ENCODE measurements at regions not wholly inside any gene's neighbourhood (a gene's known extent, or its start where the extent isn't known, plus 50 kb on each side); places are given as distances from the start of the nearest gene placed in this dataset.

DNA sequence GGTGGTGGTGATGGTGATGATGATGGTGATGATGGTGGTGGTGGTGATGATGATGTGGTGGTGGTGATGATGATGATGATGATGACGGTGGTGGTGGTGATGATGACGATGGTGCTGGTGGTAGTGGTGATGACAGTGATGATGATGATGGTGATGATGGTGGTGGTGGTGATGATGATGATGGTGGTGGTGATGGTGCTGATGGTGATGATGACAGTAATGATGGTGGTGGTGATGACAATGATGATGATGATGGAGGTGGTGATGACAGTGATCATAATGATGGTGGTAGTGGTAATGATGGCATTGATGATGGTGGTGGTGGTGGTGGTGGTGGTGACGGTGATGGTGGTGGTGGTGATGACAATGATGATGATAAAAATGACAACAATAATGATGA lies 52.1 kb upstream of the ANO1 start:
- Histone ChIP-seq H3K9ac (ENCODE audit: insufficient read depth, low read length) (no peak overlapping the region), H3K36me3 (ENCODE audit: control insufficient read depth, insufficient read depth, low read length) (no peaks in the 10 kb centered on the region), H3K4me3 (replicated peaks in 1 of 4; ENCODE audit: control extremely low read depth in 1 of 4, insufficient read depth in 1 of 4, low read depth in 3 of 4, low read length in 4 of 4) (no peak overlapping the region), H3K4me2 (ENCODE audit: extremely low read depth, insufficient read depth, low read length) (no peak overlapping the region), H3K9me3 (ENCODE audit: control insufficient read depth, insufficient read depth, low read depth, low read length) (no peaks in the 10 kb centered on the region), H3K27me3 (ENCODE audit: control insufficient read depth, insufficient read depth, low read length) (no peaks in the 10 kb centered on the region), H3K27ac (ENCODE audit: insufficient read depth, low read length) (no peak overlapping the region), H3K4me1 (ENCODE audit: control insufficient read depth, extremely low read depth, insufficient read depth, low read length) (no peaks in the 10 kb centered on the region), H2AFZ (ENCODE audit: low read length) (no peak overlapping the region), H4K20me1 (ENCODE audit: control insufficient read depth, extremely low read depth, insufficient read depth, low read length) (no peaks in the 10 kb centered on the region), H3K79me2 (ENCODE audit: control insufficient read depth, insufficient read depth, low read length) (no peaks in the 10 kb centered on the region)
- no peak for TF ChIP-seq EZH2 (IDR thresholded peaks at IDR 0.05; ENCODE audit: low read length, missing control alignments)
- TF ChIP-seq, protein P1, sequence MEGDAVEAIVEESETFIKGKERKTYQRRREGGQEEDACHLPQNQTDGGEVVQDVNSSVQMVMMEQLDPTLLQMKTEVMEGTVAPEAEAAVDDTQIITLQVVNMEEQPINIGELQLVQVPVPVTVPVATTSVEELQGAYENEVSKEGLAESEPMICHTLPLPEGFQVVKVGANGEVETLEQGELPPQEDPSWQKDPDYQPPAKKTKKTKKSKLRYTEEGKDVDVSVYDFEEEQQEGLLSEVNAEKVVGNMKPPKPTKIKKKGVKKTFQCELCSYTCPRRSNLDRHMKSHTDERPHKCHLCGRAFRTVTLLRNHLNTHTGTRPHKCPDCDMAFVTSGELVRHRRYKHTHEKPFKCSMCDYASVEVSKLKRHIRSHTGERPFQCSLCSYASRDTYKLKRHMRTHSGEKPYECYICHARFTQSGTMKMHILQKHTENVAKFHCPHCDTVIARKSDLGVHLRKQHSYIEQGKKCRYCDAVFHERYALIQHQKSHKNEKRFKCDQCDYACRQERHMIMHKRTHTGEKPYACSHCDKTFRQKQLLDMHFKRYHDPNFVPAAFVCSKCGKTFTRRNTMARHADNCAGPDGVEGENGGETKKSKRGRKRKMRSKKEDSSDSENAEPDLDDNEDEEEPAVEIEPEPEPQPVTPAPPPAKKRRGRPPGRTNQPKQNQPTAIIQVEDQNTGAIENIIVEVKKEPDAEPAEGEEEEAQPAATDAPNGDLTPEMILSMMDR (conservative IDR thresholded peaks at IDR 0.05 in 1 of 2, IDR thresholded peaks at IDR 0.05 in 1 of 2; ENCODE audit: low read depth in 1 of 2, low read length in 2 of 2), result no peak
- DNase-seq (ENCODE audit: low read depth in 2 of 2), result no peak

DNA sequence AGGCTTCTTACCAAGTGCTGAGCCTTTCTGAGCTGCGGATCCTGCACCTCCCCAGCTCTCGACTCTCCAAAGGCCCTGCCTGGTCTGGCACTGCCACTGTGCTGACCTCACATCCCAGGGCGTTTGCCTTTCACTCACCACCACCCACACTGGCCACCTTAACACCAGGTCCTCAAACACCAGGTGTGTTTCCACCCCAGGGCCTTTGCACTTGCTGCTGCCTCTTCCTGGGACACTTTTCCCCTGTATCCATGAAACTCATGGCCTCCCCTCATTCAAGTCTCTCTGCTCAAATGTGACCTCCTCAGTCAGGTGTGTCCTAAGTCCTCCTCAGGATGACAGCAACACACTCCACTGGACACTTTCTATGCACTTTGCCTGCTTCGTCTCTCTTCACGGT lies 51.4 kb upstream of the ANO1 start:
- Histone ChIP-seq H3K4me1 (ENCODE audit: control insufficient read depth, extremely low read depth, insufficient read depth, low read length) (no peaks in the 10 kb centered on the region), H3K4me3 (replicated peaks in 1 of 4; ENCODE audit: control extremely low read depth in 1 of 4, insufficient read depth in 1 of 4, low read depth in 3 of 4, low read length in 4 of 4) (no peak overlapping the region), H3K36me3 (ENCODE audit: control insufficient read depth, insufficient read depth, low read length) (no peaks in the 10 kb centered on the region), H3K9ac (ENCODE audit: insufficient read depth, low read length) (no peak overlapping the region), H3K27ac (ENCODE audit: insufficient read depth, low read length) (no peak overlapping the region), H3K4me2 (ENCODE audit: extremely low read depth, insufficient read depth, low read length) (no peak overlapping the region), H3K79me2 (ENCODE audit: control insufficient read depth, insufficient read depth, low read length) (no peaks in the 10 kb centered on the region), H3K27me3 (ENCODE audit: control insufficient read depth, insufficient read depth, low read length) (no peaks in the 10 kb centered on the region), H2AFZ (ENCODE audit: low read length) (no peak overlapping the region), H4K20me1 (ENCODE audit: control insufficient read depth, extremely low read depth, insufficient read depth, low read length) (no peaks in the 10 kb centered on the region), H3K9me3 (ENCODE audit: control insufficient read depth, insufficient read depth, low read depth, low read length) (no peaks in the 10 kb centered on the region)
- TF ChIP-seq, protein P1 (conservative IDR thresholded peaks at IDR 0.05 in 1 of 2, IDR thresholded peaks at IDR 0.05 in 1 of 2; ENCODE audit: low read depth in 1 of 2, low read length in 2 of 2), result no peak
- TF ChIP-seq EZH2 (IDR thresholded peaks at IDR 0.05; ENCODE audit: low read length, missing control alignments), result no peak
- no peak for DNase-seq (ENCODE audit: low read depth in 2 of 2)

DNA sequence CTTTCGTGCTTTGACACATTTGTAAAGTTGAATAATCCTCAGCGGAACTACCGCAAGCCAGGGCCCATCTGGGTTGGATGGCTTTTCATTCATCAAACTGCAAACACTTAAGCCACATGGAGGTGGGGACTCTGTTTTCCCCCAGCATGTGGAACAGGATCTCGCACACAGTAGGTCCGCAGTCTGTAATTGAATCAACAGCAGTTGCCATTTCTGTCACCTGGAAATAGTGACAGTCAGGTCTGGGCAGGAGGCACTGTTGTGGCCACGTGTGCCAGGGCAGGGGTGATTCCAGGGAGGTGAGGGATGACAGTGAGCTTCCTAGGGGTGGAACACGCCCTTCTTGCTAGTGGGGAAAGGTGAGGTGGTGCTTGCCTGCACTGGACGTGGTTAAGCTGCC lies 50.7 kb upstream of the ANO1 start:
- Histone ChIP-seq H3K4me2 (ENCODE audit: extremely low read depth, insufficient read depth, low read length) (no peak overlapping the region), H3K27ac (ENCODE audit: insufficient read depth, low read length) (no peak overlapping the region), H3K79me2 (ENCODE audit: control insufficient read depth, insufficient read depth, low read length) (no peaks in the 10 kb centered on the region), H3K4me1 (ENCODE audit: control insufficient read depth, extremely low read depth, insufficient read depth, low read length) (no peaks in the 10 kb centered on the region), H3K4me3 (replicated peaks in 1 of 4; ENCODE audit: control extremely low read depth in 1 of 4, insufficient read depth in 1 of 4, low read depth in 3 of 4, low read length in 4 of 4) (no peak overlapping the region), H3K9ac (ENCODE audit: insufficient read depth, low read length) (no peak overlapping the region), H4K20me1 (ENCODE audit: control insufficient read depth, extremely low read depth, insufficient read depth, low read length) (no peaks in the 10 kb centered on the region), H3K36me3 (ENCODE audit: control insufficient read depth, insufficient read depth, low read length) (no peaks in the 10 kb centered on the region), H3K9me3 (ENCODE audit: control insufficient read depth, insufficient read depth, low read depth, low read length) (no peaks in the 10 kb centered on the region), H3K27me3 (ENCODE audit: control insufficient read depth, insufficient read depth, low read length) (no peaks in the 10 kb centered on the region), H2AFZ (ENCODE audit: low read length) (no peak overlapping the region)
- DNase-seq (ENCODE audit: low read depth in 2 of 2), result no peak
- TF ChIP-seq EZH2 (IDR thresholded peaks at IDR 0.05; ENCODE audit: low read length, missing control alignments), result no peak
- TF ChIP-seq, protein P1 (conservative IDR thresholded peaks at IDR 0.05 in 1 of 2, IDR thresholded peaks at IDR 0.05 in 1 of 2; ENCODE audit: low read depth in 1 of 2, low read length in 2 of 2), result no peak

Data from fibroblast of lung (primary cell).